Esophagus squamous epithelium (tissue), 5 donors: ENCODE measurements at regions not wholly inside any gene's neighbourhood (a gene's known extent, or its start where the extent isn't known, plus 50 kb on each side); places are given as distances from the start of the nearest gene placed in this dataset.

Experiments used
- DNase-seq: peaks from one replicate; lab custom pipeline; 2025; lab: John Stamatoyannopoulos, UW
- H3K27ac ChIP-seq, 4 donors: fragments of 200-600 bp; sonication (generic); one replicate each; pipeline ENCODE4 v1.5.1; 2016 to 2019; ENCODE audit warnings: mild to moderate bottlenecking in 1 of 4
- H3K27me3 ChIP-seq, 4 donors: fragments of 200-600 bp; sonication (generic); 1 replicate in 3 of 4; 2 replicates in 1 of 4; pipeline versions ENCODE4 v1.5.1 to v1.6.0; 2017 to 2021; ENCODE audit warnings: antibody characterized with exemption in 1 of 4
- H3K36me3 ChIP-seq, 3 donors: fragments of 200-600 bp; sonication (generic); one replicate each; pipeline ENCODE4 v1.5.1; 2016 to 2019
- H3K4me1 ChIP-seq, 3 donors: fragments of 200-600 bp; sonication (generic); one replicate each; pipeline ENCODE4 v1.5.1; 2017 to 2019
- H3K4me3 ChIP-seq, 4 donors: fragments of 200-600 bp; sonication (generic); 1 replicate in 3 of 4; 2 replicates in 1 of 4; pipeline ENCODE4 v1.5.1; 2016 to 2019; ENCODE audit warnings: mild to moderate bottlenecking in 2 of 4, moderate library complexity in 1 of 4
- H3K9me3 ChIP-seq, 3 donors: fragments of 200-600 bp; sonication (generic); one replicate each; pipeline ENCODE4 v1.5.1; 2016 to 2019
- POLR2A ChIP-seq, 4 donors: fragments of 450-650 bp; IDR thresholded peaks; one replicate each; pipeline ENCODE4 v1.6.1; 2017; ENCODE audit warnings: antibody characterized with exemption in 4 of 4, mild to moderate bottlenecking in 4 of 4, moderate library complexity in 3 of 4
- WGBS, 2 donors: methylation state at CpG; one replicate each; pipeline ENCODE4 v1.1.5; 2018; 5-methylcytosine and 5-hydroxymethylcytosine counted together
- intact Hi-C: fragments of 100-400 bp; cut with DNase I; formaldehyde crosslinking; loops from one replicate; pipeline ENCODE4 v1.15.0; 2022
- TF ChIP-seq, protein P1 (sequence below), 6 experiments: fragments of 450-650 bp in 4 of 6; fragments of 200-600 bp in 2 of 6; sonication (generic) in 2 of 6; IDR thresholded peaks; one replicate each; pipeline ENCODE4 v1.5.1; 2016 to 2019; ENCODE audit warnings: antibody characterized with exemption in 6 of 6, mild to moderate bottlenecking in 4 of 6, moderate library complexity in 4 of 6
- donor health status: DM: yes; HTN: yes; CAD: no.

GRCh38 chr5:103498800-103499551 is 63.6 kb downstream of the NUDT12 start:
- Histone ChIP-seq H3K4me1 (no peaks in the 10 kb centered on the region), H3K36me3 (no peaks in the 10 kb centered on the region), H3K9me3 (peaks cover 0 to 4% (median 0%) of the 10 kb centered on the region in 3 donors), H3K27ac (no peak overlapping the region), H3K4me3 (no peak overlapping the region), H3K27me3 (no peaks in the 10 kb centered on the region)
- 62 to 69% methylated on average over 10 of the region's 10 CpGs for WGBS, 2 donors
- no peak for DNase-seq
- intact Hi-C loops: no loop called here
- TF ChIP-seq, protein P1, sequence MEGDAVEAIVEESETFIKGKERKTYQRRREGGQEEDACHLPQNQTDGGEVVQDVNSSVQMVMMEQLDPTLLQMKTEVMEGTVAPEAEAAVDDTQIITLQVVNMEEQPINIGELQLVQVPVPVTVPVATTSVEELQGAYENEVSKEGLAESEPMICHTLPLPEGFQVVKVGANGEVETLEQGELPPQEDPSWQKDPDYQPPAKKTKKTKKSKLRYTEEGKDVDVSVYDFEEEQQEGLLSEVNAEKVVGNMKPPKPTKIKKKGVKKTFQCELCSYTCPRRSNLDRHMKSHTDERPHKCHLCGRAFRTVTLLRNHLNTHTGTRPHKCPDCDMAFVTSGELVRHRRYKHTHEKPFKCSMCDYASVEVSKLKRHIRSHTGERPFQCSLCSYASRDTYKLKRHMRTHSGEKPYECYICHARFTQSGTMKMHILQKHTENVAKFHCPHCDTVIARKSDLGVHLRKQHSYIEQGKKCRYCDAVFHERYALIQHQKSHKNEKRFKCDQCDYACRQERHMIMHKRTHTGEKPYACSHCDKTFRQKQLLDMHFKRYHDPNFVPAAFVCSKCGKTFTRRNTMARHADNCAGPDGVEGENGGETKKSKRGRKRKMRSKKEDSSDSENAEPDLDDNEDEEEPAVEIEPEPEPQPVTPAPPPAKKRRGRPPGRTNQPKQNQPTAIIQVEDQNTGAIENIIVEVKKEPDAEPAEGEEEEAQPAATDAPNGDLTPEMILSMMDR (IDR thresholded peaks at IDR 0.05): no peak
- TF ChIP-seq POLR2A (IDR thresholded peaks at IDR 0.05): no peak

- Histone ChIP-seq H3K4me1 (no peaks in the 10 kb centered on the region), H3K4me3 (no peak overlapping the region), H3K27me3 (no peaks in the 10 kb centered on the region), H3K36me3 (no peaks in the 10 kb centered on the region), H3K9me3 (peaks cover 0 to 4% (median 0%) of the 10 kb centered on the region in 3 donors), H3K27ac (no peak overlapping the region)
- TF ChIP-seq, protein P1 (IDR thresholded peaks at IDR 0.05): no peak
- TF ChIP-seq POLR2A (IDR thresholded peaks at IDR 0.05): no peak
- no peak for DNase-seq
- intact Hi-C loops: no loop called here
- WGBS, 2 donors: 20 to 80% methylated on average over 1 of the region's 1 CpG
Measured at GRCh38 chr5:103498211-103498610, 64.4 kb downstream of the NUDT12 start.

DNA sequence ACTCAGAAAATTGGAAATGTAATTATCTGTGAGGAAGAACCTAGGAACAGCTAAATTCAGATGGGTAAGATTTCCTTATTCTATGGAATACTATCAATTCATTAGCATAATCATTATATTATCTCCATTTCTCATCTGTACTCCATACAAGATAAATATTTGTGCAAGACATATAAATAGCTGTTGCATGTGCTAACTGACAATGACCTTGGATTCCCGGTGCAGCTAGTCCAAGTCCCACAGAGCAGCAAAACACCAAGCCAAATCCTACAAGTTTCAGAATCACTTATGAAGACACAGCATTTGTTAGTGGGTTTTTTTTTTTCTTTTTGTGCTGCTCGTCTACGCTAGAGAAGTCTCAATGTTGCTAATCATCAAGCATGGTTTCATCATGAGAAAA is 64.8 kb downstream of the NUDT12 start:
- intact Hi-C loops: no loop called here
- peaks cover 0 to 4% (median 0%) of the 10 kb centered on the region in 3 donors for H3K9me3 ChIP-seq
- TF ChIP-seq, protein P1 (IDR thresholded peaks at IDR 0.05): no peak
- TF ChIP-seq POLR2A (IDR thresholded peaks at IDR 0.05): no peak
- 41 to 61% methylated on average over 3 of the region's 3 CpGs for WGBS, 2 donors
- no peak overlapping the region for H3K27ac ChIP-seq
- no peaks in the 10 kb centered on the region for H3K4me1 ChIP-seq
- no peaks in the 10 kb centered on the region for H3K36me3 ChIP-seq
- no peak overlapping the region for H3K4me3 ChIP-seq
- DNase-seq: no peak
- H3K27me3 ChIP-seq: no peaks in the 10 kb centered on the region

- H3K9me3 ChIP-seq: peaks cover 0 to 4% (median 0%) of the 10 kb centered on the region in 3 donors
- H3K4me1 ChIP-seq: no peaks in the 10 kb centered on the region
- WGBS, 2 donors: 61 to 63% methylated on average over 4 of the region's 4 CpGs
- no peak overlapping the region for H3K4me3 ChIP-seq
- no peak for DNase-seq
- no peak overlapping the region for H3K27ac ChIP-seq
- no peaks in the 10 kb centered on the region for H3K27me3 ChIP-seq
- TF ChIP-seq, protein P1 (IDR thresholded peaks at IDR 0.05): no peak
- TF ChIP-seq POLR2A (IDR thresholded peaks at IDR 0.05): no peak
- intact Hi-C loops: no loop called here
- no peaks in the 10 kb centered on the region for H3K36me3 ChIP-seq
Measured at GRCh38 chr5:103490030-103490739, 72.4 kb downstream of the NUDT12 start.

- 54 to 61% methylated on average over 2 of the region's 2 CpGs for WGBS, 2 donors
- intact Hi-C loops: no loop called here
- no peak overlapping the region for H3K27ac ChIP-seq
- H3K4me3 ChIP-seq: no peak overlapping the region
- H3K4me1 ChIP-seq: no peaks in the 10 kb centered on the region
- no peaks in the 10 kb centered on the region for H3K27me3 ChIP-seq
- H3K36me3 ChIP-seq: no peaks in the 10 kb centered on the region
- peaks cover 0 to 2% (median 0%) of the 10 kb centered on the region in 3 donors for H3K9me3 ChIP-seq
- TF ChIP-seq, protein P1 (IDR thresholded peaks at IDR 0.05): no peak
- no peak for TF ChIP-seq POLR2A (IDR thresholded peaks at IDR 0.05)
- DNase-seq: no peak
Measured at GRCh38 chr5:103489307-103489706, 73.3 kb downstream of the NUDT12 start.
